Hematopoietic multipotent progenitor cell treated with erythropoietin and hydrocortisone succinate and interleukin-3 and kit ligand, for 4 days (in vitro differentiated cells): ENCODE measurements at regions not wholly inside any gene's neighbourhood (a gene's known extent, or its start where the extent isn't known, plus 50 kb on each side); places are given as distances from the start of the nearest gene placed in this dataset.

Source experiments
- DNase-seq: peaks from one replicate; pipeline ENCODE4 v3.0.0-alpha.2; 2015

DNA sequence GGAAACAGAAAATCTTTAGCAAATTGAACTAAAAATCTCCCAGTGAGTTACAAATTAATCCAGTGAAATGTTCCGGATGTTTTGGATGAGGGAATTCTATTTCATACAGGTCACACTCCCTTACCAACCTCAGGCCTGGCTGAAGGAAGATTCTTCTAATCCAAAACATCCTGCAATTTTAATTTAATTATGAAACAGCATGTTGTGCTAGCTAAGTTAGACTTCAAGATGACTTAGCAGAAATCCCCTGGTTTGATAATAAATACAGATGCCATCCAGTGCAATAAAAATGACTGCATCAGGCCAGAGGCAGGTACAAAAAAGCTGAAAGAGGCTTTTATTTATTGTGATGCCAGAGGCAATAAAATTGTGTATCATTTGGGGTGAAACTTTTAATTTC, 96.7 kb upstream of the CLDN10 start:
- DNase-seq, result peak; percentile 61

DNA sequence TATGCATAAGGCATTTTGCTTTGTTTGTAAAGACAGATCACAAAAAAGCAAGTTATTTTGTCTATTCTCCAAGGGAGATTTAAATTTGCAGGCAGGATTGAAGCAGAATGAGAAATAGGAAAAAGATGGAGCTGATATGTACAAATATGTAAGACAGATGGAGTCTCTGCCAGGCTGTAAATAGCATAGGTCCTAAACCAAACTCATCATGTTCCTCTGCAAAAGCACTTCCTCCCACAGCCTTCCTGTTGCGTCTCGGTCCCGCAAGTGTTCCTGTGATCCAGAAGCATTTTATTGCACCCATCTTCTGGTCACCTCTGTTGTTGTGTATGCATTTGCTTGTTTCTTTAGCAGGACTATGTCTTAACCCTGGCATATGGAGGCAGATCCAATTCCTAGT, 95.7 kb upstream of the CLDN10 start:
- DNase-seq, result peak; percentile 40

DNA sequence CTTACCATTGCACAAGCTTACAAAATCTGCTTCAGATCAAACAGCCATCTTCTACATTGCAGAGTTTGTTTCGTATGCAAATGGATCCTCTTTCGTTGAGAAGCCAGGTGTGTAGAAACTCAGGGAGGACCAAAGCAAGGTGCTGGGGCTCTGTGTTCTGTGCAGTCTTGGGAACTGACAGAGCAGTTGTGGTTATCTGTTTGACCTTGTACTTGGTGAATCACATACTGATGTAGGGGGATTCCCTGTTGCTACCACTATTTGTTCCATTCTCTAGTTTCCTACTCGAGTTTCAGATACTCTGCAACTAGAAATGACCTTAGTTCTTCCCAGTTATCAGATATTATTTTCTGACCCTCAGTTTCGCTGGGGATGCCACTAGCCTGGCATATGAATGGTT, 95.2 kb upstream of the CLDN10 start:
- DNase-seq, result no peak

DNA sequence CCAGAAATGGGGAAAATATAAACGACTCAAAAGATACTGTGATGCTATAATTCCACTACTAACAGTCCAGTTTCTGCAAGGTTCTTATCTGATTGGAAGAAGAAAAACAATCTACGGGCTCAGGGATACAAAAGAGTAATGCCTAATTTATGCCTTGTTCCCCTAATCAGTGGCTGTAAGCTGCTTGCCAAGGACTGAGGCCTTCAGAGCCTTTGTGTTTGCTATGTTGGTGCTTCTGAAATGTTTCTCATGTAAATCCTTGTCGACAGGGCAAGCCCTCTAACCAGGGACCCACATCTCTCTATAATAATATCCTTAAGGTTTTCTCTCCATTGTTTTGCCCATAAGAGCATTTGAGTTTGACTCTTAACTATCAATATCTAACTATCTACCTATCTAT, 89.7 kb upstream of the CLDN10 start:
- no peak for DNase-seq

DNA sequence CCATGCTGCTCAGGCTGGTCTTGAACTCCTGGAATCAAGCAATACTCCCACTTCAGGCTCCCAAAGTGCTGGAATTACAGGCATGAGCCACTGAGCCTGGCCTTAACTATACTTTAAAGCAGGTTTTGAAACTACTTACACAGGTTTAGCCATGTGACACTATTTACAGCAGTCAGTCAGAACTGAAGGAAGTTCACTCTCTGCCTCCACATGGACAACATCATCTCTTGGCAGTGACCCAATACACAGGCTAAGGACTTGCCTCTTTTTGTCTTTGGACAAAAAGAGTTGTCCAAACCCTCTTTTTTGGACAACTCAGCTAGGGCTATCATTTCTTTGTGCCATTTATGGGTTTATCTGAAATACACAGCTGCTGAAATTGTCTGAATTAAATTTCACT, 89.0 kb upstream of the CLDN10 start:
- DNase-seq, result peak; percentile 51

DNA sequence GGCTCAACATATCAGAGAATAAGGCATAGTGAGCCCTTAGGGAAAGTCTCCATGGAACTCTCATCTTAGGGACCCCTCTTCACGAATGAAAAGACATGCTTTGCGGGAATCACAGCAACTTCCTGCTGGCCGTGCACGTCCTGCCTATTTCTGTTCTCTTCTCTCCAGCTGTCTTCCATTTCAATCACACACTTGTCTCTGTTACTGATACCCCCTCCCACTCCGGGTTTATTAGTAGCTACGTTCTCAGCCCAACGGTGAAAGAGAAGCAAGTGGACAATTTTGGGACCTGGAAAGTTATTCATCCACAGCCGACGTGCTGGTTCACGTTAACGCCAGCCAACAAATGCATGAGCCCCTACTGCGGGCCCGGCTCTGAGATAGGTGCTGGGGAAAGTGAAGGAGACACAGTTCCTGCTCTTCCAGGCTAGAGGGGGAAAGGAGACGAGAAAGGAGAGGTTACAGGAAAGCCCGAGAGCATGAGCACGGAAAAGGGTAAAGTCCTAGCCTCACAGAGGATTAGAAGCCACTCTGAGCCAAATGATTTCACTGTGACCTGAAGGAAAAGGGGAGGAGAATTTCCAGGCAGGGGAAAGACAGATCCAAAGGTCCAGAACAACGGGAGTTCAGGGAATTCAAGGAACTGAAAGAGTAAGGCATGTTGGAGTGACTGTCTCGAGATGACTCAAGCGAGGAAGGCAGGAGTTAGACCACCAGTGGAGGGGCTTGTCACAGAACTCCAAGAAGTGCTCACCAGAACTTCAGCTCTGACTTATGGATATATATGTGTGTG, 81.8 kb upstream of the CLDN10 start:
- no peak for DNase-seq

DNA sequence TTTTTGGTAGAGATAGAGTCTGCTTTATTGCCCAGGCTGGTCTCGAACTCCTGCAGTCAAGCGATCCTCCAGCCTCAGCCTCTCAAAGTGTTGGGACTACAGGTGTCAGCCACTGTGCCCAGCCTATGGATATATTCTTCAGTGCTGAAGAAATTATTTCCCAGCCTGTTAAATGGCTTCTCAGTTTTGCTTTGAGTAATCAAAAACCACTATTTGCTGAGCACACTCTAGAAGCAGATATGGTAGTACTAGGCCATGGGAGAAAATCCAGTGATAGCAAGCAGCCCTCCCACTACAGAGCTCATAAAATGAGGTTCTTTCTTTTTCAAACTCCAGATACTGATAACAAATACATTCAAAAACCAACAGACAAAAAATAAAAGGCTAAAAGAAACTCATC, 80.6 kb upstream of the CLDN10 start:
- no peak for DNase-seq

DNA sequence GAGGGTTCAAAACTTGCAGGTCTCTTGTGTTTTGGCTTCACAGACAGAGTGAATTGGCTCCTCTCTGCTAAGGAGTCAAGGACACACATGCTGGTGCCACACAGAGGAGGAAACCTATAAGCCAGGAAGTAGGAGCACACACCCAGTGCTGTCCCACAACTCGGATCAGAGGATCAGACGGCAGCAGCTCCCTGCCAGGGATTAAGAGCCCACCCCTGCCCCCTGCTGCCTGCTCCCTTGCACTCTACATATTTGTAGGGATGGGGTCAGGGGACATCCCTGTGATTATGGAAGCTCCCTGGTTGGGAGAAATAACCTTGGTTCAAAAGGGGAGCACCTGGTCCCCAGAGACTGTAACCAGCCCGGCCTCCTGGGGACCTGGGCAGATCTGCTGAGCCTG, 77.5 kb upstream of the CLDN10 start:
- no peak for DNase-seq

DNA sequence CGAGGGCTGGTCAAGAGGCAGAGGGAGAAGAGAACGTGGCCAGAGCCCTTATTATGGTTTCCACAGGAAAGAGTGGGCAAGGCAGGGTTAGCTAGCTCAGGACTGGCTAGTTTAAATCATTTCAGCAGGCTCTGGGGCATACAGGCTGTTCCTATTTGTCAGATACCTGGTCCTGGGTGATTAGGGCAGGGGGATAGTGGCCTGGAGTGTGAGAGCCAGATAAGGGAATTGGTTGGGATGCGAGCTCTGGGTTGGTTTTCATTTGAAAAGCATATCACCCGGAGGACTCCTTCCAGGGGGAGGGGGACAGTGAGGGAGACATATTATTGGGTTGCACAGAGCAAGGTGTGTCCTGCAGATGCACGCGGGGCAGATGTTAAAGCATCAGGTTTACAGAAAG, 75.3 kb upstream of the CLDN10 start:
- DNase-seq, result peak; percentile 82

DNA sequence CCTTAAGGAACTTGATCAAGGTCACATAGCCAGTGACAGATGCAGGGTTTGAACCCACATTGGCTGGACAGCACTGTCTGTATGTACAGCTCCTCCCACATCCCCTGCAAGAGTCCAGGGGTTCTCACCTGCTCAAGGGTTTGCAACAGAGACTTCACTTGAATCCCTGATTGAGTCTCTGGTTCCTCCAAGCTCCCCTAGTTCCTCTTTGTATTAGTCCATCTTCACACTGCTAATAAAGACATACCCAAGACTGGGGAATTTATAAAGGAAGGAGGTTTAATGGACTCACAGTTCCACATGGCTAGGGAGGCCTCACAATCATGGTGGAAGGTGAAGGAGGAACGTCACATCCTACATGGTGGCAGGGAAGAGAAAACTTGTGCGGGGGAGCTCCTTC, 72.8 kb upstream of the CLDN10 start:
- DNase-seq, result peak; percentile 49

DNA sequence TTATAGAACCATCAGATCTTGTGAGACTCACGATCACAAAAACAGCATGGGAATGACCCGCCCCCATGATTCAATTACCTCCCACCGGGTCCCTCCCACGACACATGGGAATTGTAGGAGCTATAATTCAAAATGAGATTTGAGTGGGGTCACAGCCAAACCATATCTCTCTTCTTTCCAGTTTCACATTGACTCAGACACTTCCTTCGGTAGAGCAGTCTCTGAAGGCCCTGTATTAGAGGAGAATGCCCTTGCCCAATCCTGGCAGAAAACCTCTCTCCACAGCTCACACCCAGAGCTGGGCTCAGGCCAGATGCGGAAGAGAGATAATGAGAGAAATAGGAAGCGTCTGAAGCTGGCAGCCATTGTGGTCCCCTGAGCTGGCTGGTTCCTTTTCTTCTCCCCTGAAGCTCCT, 72.4 kb upstream of the CLDN10 start:
- DNase-seq, result peak; percentile 98

DNA sequence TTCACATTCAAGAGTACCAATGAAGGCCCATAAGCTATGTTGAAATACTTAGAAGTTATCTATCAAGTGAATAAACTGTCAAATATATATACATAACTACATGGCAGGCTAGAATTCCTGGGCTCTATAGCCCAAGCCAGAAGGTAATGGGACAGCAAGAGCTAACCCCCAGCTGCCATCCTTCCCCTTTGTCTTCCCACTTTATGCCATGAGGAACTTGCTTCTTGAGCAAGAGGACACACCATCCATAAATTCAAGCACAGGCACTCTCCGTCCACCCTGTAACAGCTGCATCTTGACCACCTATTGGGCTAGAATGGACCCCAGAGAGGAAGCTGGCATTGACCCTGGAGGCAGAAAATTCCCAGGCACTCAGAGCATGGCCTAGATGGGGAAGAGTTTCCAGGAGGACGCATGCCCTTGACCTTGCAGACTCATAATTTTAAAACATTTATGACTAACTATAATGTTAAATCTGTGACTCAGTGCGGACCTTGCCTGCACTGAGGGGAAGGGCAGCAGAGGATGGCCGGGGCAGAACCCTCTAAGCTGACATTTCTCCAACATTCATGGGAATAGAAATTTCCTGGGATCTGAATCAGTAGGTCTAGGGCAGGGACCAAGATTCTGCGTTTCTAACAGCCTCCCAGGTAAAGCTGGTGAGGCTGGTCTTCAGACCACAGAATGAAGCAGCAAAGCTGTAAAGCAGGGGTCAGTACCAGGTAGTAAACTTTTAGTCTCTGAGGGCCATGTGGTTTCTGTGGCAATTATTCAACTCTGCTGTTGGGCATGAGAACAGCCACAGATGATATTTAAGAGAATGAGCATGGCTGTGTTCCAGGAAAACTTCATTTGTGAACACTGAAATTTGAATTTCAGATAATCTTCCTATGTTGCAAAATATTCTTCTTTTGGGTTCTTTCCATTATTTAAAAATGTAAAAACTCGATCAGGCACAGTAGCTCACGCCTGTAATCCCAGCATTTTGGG, 71.4 kb upstream of the CLDN10 start:
- peak; percentile 70 for DNase-seq

DNA sequence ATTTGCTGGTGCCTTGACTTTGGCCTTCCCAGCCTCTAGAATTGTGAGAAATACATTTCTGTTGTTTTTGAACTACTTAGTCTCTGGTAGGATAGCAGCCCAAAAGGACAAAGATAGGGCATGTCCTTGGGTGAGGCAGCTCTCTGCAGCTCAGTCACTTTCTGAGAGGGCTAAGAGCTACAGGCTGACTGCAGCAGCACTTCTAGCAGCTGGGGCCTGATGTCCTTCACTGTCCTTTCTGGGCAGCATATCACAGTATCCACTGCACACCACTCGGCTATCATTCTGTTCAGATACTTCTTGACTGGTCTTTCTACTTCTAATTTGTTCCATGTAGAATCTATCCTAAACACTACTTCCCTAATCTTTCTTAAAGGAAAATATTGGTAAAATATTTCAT, 68.5 kb upstream of the CLDN10 start:
- DNase-seq, result no peak

DNA sequence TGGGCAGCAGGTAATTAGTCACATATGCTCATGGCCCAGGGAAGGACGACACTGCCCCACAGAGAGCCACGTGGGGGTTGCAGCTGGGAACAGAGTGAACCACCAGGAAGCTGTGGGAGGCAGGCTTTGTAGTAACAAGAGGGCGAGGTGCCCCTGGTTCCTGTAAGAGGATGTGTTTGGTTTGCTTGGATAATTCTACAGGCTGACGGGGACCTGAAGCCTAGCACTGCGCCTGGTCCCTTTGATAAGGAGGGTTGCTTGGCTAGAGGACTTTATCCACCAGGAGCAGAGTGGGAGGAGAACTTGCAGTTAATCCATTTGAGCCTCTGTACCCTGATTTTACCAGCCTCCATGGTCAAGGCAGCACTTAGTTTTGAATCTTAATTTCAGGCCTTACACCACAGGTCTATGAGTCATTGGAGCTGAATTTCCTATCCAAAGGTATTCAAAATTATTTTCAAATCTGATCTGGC, 67.4 kb upstream of the CLDN10 start:
- DNase-seq, result peak; percentile 97

DNA sequence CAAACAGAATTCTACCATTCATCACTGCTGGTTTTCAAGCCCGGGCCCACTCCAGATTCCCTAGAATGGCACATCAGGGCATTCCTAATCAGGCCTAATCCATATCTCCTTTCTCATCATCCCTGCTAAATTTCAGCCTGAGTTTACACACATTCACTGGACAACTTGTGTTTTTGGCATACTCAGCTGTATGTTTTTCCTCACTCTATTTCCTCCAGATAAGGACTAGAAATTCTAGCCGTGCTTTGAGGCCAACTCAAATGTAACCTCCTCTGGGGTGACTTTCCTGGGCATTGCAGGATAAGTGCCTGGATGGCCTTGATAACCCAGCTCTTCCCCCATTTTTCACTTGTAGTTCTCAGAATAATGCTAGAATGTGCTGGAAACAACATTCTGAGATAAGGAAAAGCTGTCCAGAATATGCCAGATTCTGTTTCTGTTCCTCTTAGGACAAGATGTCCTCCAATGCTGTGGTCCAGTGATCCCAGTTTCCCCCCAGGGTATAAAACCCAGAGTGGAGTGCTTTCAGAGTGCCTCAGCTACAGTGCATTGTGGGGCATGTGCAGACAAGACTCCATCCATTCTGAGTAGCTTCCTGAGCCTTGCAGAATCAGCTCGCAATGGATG, 66.9 kb upstream of the CLDN10 start:
- DNase-seq, result peak; percentile 90

DNA sequence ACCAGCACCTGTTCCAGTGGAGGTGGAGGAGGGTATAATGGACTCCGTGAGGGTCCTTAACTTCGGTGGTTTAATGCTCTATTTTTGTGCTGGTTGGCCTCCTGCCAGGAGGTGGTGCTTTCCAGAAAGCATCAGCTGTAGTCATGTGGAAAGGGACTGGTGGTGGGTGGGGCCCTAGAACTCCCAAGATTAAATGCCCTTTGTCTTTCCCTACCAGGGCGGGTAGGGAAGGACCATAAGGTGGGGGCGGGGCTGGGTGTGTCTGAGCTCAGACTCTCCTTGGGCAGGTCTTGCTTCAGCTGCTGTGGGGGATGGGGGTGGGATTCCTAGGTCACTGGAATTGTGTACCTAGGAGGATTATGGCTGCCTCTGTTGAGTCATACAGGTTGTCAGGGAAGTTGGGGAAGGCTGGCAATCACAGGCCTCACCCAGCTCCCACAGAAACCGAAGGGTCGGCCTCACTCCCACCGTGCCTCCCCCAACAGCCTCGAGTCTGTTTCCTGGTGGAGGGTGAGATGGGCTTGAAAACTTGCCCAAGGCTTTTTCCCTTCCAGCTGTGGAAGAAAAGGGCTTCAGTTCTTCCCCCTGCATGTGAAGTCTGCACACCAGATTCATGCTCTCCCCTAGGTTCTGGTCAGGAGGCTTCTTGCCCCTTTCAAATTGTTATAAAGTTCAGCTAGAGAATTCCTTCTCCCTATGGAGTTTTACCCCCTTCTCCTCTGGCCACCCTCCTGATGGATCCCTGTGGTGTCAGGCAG, 60.3 kb upstream of the CLDN10 start:
- DNase-seq, result no peak

DNA sequence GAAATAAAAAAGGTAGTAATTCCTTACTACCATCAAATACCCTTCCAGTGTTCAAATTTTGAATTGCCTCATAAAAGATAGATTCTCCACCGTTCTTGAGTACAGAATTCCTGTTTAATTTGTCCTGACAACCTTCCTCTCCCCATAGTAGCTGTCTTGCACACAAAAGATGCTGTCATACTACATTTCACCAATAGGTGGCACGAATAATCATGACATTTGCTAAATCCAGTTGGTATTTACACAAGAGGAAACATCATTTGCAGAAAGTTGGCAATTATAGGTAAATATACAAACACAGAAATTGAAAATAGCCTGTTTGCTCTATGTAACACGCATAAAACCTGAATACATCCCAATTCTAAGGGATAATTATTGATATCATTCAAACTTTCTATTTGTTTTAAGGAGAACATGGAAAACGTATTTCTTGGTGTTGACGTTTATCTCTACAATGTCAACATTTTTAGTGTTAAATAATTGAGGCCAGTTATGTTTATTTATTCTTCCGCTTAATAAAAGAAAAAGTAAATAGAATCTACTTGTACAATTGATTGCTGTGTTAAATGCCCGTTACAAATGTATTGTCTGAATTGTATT, 58.3 kb upstream of the CLDN10 start:
- DNase-seq, result peak; percentile 87

DNA sequence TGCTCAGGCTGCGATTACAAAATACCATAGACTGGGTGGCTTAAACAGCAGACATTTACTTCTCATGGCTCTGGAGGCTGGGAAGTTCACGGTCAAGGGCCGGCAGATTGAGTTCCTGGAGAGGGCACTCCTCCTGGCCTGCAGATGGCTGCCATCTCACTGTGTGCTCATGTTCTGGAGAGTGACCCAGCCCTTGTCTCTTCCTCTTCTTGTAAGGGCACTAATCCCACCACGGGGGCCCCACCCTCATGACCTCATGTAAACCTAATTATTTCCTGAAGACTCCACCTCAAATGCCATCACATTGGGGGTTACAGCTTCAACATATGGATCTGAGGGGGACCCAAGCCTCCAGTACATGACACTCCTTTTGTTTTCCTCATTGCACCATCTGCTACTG, 56.0 kb upstream of the CLDN10 start:
- no peak for DNase-seq

DNA sequence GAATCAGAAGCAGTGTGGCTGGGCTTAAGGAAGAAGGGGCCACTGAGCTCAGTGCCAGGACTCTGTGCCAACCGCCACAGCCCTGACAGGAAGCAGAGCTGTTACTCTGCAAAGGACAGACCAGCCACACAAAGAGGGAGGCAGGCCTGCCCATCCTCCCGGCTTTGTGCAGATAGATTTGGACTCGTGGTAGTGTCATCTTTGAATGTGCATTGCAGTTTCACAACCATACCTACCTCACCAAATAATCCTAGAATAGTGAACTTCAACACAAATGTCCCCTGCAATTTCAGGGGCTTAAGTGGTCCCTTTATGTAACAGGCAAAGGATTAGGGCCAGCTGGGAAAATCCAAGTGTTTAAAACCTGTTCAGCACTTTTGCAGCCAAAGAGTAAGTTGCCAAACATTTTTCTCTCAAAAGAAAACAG, 55.1 kb upstream of the CLDN10 start:
- DNase-seq, result peak; percentile 83

DNA sequence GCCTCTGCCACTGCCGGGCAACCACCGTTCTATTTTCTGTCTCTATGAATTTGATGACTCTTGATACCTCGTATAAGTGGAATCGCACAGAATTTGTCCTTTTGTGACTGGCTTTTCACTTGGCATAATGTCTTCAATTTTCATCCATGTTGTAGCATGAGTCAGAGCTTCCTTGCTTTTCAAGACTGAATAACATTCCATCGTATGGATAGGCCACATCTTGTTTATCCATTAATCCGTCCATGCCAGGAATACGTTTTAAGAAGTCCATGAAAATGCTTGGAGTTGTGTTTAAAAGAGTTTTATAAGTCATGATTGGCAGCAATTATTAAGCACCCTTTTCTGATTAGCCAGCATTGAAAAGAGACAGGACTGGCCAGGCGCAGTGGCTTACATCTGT, 53.6 kb upstream of the CLDN10 start:
- DNase-seq, result no peak

DNA sequence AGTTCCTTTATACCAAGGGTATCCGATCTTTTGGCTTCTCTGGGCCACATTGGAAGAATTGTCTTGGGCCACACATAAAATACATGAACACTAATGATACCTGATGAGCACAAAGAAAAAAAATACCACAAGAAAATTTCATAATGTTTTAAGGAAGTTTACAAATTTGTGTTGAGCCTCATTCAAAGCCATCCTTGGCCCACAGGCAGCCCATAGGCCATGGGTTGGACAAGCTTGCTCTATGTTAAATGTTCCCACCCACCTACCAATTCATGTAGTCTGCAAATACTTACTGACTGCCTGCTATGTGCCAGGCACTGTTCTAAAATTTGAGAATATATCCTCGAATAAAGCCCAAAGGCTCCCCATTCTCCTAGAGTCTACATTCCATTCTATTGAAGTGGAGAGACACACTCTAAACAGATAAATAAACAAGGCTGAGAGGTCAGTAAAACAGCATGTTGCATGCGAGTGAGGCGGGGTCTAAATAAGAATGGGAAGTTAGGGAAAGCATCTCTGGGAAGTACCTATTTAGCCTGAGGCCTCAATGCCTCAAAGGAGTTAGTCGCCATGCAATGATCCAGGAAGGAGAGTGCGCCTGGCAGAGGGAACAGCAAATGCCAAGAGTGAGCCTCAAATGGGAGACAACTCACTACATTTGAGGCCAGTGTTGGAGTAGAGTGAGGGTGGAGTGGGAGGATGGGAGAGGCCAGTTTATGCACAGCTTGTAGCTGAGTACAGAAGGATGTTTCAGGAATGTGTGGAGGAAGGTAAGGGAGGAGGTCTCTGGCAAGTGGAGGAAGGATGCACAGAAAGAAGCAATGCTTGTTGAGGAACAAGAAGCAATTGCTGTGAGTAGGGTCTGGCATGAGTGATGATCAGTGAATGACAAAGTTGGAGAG, 52.5 kb upstream of the CLDN10 start:
- peak; percentile 65 for DNase-seq
